ENCODE measurements at regions not wholly inside any gene's neighbourhood (a gene's known extent, or its start where the extent isn't known, plus 50 kb on each side); places are given as distances from the start of the nearest gene placed in this dataset.

- TF ChIP-seq USF2 (CRISPR knock-in tag; IDR thresholded peaks at IDR 0.05) = no peak
- no peak for TF ChIP-seq KDM1A (IDR thresholded peaks at IDR 0.05)
- no peak for TF ChIP-seq CTCF (IDR thresholded peaks at IDR 0.05 in 2 of 3, conservative IDR thresholded peaks at IDR 0.05 in 1 of 3; ENCODE audit: insufficient read depth in 2 of 3, low read depth in 1 of 3, low read length in 3 of 3)
- TF ChIP-seq POLR2AphosphoS5 (IDR thresholded peaks at IDR 0.05; ENCODE audit: control insufficient read depth, insufficient read depth, low read depth, low read length) = no peak
- TF ChIP-seq EGR1 (conservative IDR thresholded peaks at IDR 0.05) = no peak
- no peak for TF ChIP-seq ZNF398 (CRISPR knock-in tag; IDR thresholded peaks at IDR 0.05)
- no peak for TF ChIP-seq JUND (IDR thresholded peaks at IDR 0.05; ENCODE audit: borderline replicate concordance, low read depth, low read length)
- no peak for TF ChIP-seq JUND (tag; IDR thresholded peaks at IDR 0.05; ENCODE audit: borderline replicate concordance, low read depth, low read length)
- TF ChIP-seq, protein P1, sequence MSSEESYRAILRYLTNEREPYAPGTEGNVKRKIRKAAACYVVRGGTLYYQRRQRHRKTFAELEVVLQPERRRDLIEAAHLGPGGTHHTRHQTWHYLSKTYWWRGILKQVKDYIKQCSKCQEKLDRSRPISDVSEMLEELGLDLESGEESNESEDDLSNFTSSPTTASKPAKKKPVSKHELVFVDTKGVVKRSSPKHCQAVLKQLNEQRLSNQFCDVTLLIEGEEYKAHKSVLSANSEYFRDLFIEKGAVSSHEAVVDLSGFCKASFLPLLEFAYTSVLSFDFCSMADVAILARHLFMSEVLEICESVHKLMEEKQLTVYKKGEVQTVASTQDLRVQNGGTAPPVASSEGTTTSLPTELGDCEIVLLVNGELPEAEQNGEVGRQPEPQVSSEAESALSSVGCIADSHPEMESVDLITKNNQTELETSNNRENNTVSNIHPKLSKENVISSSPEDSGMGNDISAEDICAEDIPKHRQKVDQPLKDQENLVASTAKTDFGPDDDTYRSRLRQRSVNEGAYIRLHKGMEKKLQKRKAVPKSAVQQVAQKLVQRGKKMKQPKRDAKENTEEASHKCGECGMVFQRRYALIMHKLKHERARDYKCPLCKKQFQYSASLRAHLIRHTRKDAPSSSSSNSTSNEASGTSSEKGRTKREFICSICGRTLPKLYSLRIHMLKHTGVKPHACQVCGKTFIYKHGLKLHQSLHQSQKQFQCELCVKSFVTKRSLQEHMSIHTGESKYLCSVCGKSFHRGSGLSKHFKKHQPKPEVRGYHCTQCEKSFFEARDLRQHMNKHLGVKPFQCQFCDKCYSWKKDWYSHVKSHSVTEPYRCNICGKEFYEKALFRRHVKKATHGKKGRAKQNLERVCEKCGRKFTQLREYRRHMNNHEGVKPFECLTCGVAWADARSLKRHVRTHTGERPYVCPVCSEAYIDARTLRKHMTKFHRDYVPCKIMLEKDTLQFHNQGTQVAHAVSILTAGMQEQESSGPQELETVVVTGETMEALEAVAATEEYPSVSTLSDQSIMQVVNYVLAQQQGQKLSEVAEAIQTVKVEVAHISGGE (CRISPR knock-in tag; IDR thresholded peaks at IDR 0.05) = no peak
- no peak for TF ChIP-seq MEF2A (IDR thresholded peaks at IDR 0.05; ENCODE audit: control insufficient read depth, low read depth, low read length)
- no peak for TF ChIP-seq JUNB (CRISPR knock-in tag; conservative IDR thresholded peaks at IDR 0.05)
These were observed 266.6 kb downstream of the MID1IP1 start for GRCh38 chrX:39067866-39068265.
